HCT116 (cell line): ENCODE measurements at regions not wholly inside any gene's neighbourhood (a gene's known extent, or its start where the extent isn't known, plus 50 kb on each side); places are given as distances from the start of the nearest gene placed in this dataset.

ENCODE experiments used
- ATAC-seq: fragments of 200-7000 bp; cut with Tn5 transposase; 2 replicates; pipeline ENCODE4 v1.9.1; 2020; ENCODE audit warnings: mild to moderate bottlenecking, moderate library complexity
- BruUV-seq: library from RNA; stranded (reverse); fragments of 400-500 nt; replicated peaks from 2 replicates; lab custom pipeline; 2021; lab: Mats Ljungman, UMichigan
- CTCF ChIA-PET: fragments of 300-600 bp; sonication (Branson Sonifier 250); formaldehyde crosslinking; loops from one replicate; lab custom pipeline; 2021; ENCODE audit warnings: antibody characterized with exemption; lab: Charles Lee
- POLR2A ChIA-PET: fragments of 300-600, 350-600 bp; sonication (Branson Sonifier 250); formaldehyde crosslinking; loops from one replicate; lab custom pipeline; 2021; ENCODE audit warnings: antibody characterized with exemption; lab: Charles Lee
- RAD21 ChIA-PET, 2 experiments: fragments of 300-600 bp; sonication (Branson Sonifier 250); formaldehyde crosslinking; loops; one replicate each; lab custom pipeline; 2023; ENCODE audit warnings: low total read pairs in 2 of 2; ENCODE audit not compliant: uncharacterized antibody in 2 of 2, unreplicated experiment in 2 of 2, low non-redundant PET in 1 of 2; lab: Charles Lee
- DNase-seq: peaks from one replicate; pipeline ENCODE4 v3.0.0-alpha.2; 2010; ENCODE audit warnings: low read depth, low spot score
- H2AFZ ChIP-seq: fragments of 200-600 bp; shearing (Covaris generic), sonication (generic); 2 replicates; pipeline ENCODE4 v1.6.1; 2017; ENCODE audit warnings: low read depth, mixed run types, mixed read lengths, antibody characterized with exemption, low read length; ENCODE audit not compliant: poor library complexity, severe bottlenecking
- H3K27ac ChIP-seq: 2 replicates; pipeline ENCODE4 v1.5.1; 2012; ENCODE audit warnings: low read depth, low read length
- H3K27me3 ChIP-seq: fragments of 200-600 bp; sonication (generic); 2 replicates; pipeline ENCODE4 v1.6.1; 2016; ENCODE audit warnings: mixed run types, low read length, mixed read lengths; ENCODE audit not compliant: insufficient read depth
- H3K36me3 ChIP-seq, 2 experiments: fragments of 200-500 bp in 1 of 2; fragments of 200-600 bp in 1 of 2; sonication (Bioruptor generic) in 1 of 2; sonication (generic) in 1 of 2; 2 replicates each; pipeline versions ENCODE4 v1.5.1 to v1.6.1; 2014 to 2016; ENCODE audit warnings: low read length in 2 of 2, inconsistent platforms in 1 of 2, mixed read lengths in 1 of 2, mixed run types in 1 of 2; ENCODE audit not compliant: insufficient read depth in 2 of 2, control insufficient read depth in 1 of 2
- H3K4me1 ChIP-seq, 2 experiments: fragments of 200-600 bp in 1 of 2; sonication (generic) in 1 of 2; 2 replicates each; pipeline versions ENCODE4 v1.5.1 to v1.6.1; 2012 to 2017; ENCODE audit warnings: low read length in 2 of 2, inconsistent platforms in 1 of 2, mild to moderate bottlenecking in 1 of 2, mixed read lengths in 1 of 2, mixed run types in 1 of 2, moderate library complexity in 1 of 2; ENCODE audit not compliant: insufficient read depth in 2 of 2, control insufficient read depth in 1 of 2
- H3K4me2 ChIP-seq: fragments of 200-600 bp; sonication (generic); 2 replicates; pipeline ENCODE4 v1.6.1; 2017; ENCODE audit warnings: mixed run types, low read length, mixed read lengths
- H3K4me3 ChIP-seq, 2 experiments: fragments of 200-600 bp in 1 of 2; sonication (generic) in 1 of 2; replicated peaks in 1 of 2; 2 replicates each; pipeline ENCODE4 v1.5.1; 2011 to 2016; ENCODE audit warnings: low read length in 2 of 2, control low read depth in 1 of 2, low read depth in 1 of 2, mild to moderate bottlenecking in 1 of 2, mixed read lengths in 1 of 2, mixed run types in 1 of 2
- H3K79me2 ChIP-seq: fragments of 200-600 bp; sonication (generic); 2 replicates; pipeline ENCODE4 v1.6.1; 2017; ENCODE audit warnings: mild to moderate bottlenecking, mixed run types, low read length, moderate library complexity, mixed read lengths; ENCODE audit not compliant: insufficient read depth
- H3K9ac ChIP-seq: fragments of 200-600 bp; sonication (generic); 2 replicates; pipeline ENCODE4 v1.6.1; 2016; ENCODE audit warnings: low read length, mixed read lengths
- H3K9me2 ChIP-seq: fragments of 200-600 bp; sonication (generic), shearing (Covaris generic); 2 replicates; pipeline ENCODE4 v1.6.1; 2017; ENCODE audit warnings: mixed run types, mild to moderate bottlenecking, moderate library complexity; ENCODE audit not compliant: insufficient read depth
- H3K9me3 ChIP-seq, 2 experiments: fragments of 200-500 bp in 1 of 2; fragments of 200-600 bp in 1 of 2; sonication (Bioruptor generic) in 1 of 2; sonication (generic) in 1 of 2; 2 replicates each; pipeline ENCODE4 v1.6.1; 2014 to 2017; ENCODE audit warnings: low read length in 2 of 2, mixed read lengths in 2 of 2, inconsistent platforms in 1 of 2, low read depth in 1 of 2, mild to moderate bottlenecking in 1 of 2, mixed run types in 1 of 2, moderate library complexity in 1 of 2; ENCODE audit not compliant: control insufficient read depth in 1 of 2, insufficient read depth in 1 of 2
- H4K20me1 ChIP-seq: fragments of 200-600 bp; sonication (generic), shearing (Covaris generic); 2 replicates; pipeline ENCODE4 v1.6.1; 2017; ENCODE audit warnings: mixed run types, mild to moderate bottlenecking, moderate library complexity; ENCODE audit not compliant: insufficient read depth
- ATF3 ChIP-seq: IDR thresholded peaks from 2 replicates; pipeline ENCODE4 v1.6.1; 2012
- CBX3 ChIP-seq: IDR thresholded peaks from 2 replicates; pipeline ENCODE4 v1.6.1; 2012; ENCODE audit warnings: low read depth
- CTCF ChIP-seq, 3 experiments: fragments of 200-600 bp in 1 of 3; sonication (generic) in 1 of 3; IDR thresholded peaks in 2 of 3; conservative IDR thresholded peaks in 1 of 3; 2 replicates each; pipeline ENCODE4 v1.5.1; 2012 to 2017; ENCODE audit warnings: low read depth in 2 of 3, low read length in 2 of 3, antibody characterized with exemption in 1 of 3, borderline replicate concordance in 1 of 3, control low read depth in 1 of 3, mild to moderate bottlenecking in 1 of 3, mixed read lengths in 1 of 3, mixed run types in 1 of 3, moderate library complexity in 1 of 3; ENCODE audit not compliant: insufficient read depth in 1 of 3
- EGR1 ChIP-seq: IDR thresholded peaks from 2 replicates; pipeline ENCODE4 v1.6.1; 2012; ENCODE audit warnings: low read depth
- ELF1 ChIP-seq: IDR thresholded peaks from 2 replicates; pipeline ENCODE4 v1.6.1; 2012; ENCODE audit warnings: low read depth, borderline replicate concordance
- EZH2 ChIP-seq: fragments of 200-600 bp; sonication (generic); IDR thresholded peaks from 2 replicates; pipeline ENCODE4 v1.6.1; 2017; ENCODE audit warnings: antibody characterized with exemption, mixed run types
- FOSL1 ChIP-seq: IDR thresholded peaks from 2 replicates; pipeline ENCODE4 v1.6.1; 2012; ENCODE audit warnings: low read depth
- JUND ChIP-seq: IDR thresholded peaks from 2 replicates; pipeline ENCODE4 v1.6.1; 2012
- POLR2A ChIP-seq: IDR thresholded peaks from 2 replicates; pipeline ENCODE4 v1.7.0; 2011; ENCODE audit warnings: borderline replicate concordance; ENCODE audit not compliant: insufficient read depth, insufficient read length; ENCODE audit errors: extremely low read depth
- POLR2AphosphoS5 ChIP-seq: IDR thresholded peaks from 2 replicates; pipeline ENCODE4 v1.6.1; 2011; ENCODE audit warnings: mild to moderate bottlenecking, low read depth, low read length, moderate library complexity
- RAD21 ChIP-seq: IDR thresholded peaks from 2 replicates; pipeline ENCODE4 v1.6.1; 2012; ENCODE audit warnings: low read depth, mild to moderate bottlenecking
- REST ChIP-seq: IDR thresholded peaks from 2 replicates; pipeline ENCODE4 v1.6.1; 2012; ENCODE audit warnings: low read depth
- SP1 ChIP-seq: IDR thresholded peaks from 2 replicates; pipeline ENCODE4 v1.6.1; 2012; ENCODE audit warnings: low read depth
- SRF ChIP-seq: IDR thresholded peaks from 2 replicates; pipeline ENCODE4 v1.6.1; 2012; ENCODE audit warnings: low read depth
- TCF7L2 ChIP-seq: IDR thresholded peaks from 2 replicates; pipeline ENCODE4 v1.7.0; 2011; ENCODE audit warnings: borderline replicate concordance, inconsistent platforms; ENCODE audit not compliant: insufficient read depth, insufficient read length; ENCODE audit errors: extremely low read depth
- YY1 ChIP-seq: IDR thresholded peaks from 2 replicates; pipeline ENCODE4 v1.6.1; 2011; ENCODE audit warnings: low read length, low read depth, moderate library complexity, mild to moderate bottlenecking; ENCODE audit not compliant: insufficient replicate concordance; ENCODE audit errors: extremely low read depth
- ZBTB33 ChIP-seq: IDR thresholded peaks from 2 replicates; pipeline ENCODE4 v1.6.1; 2011; ENCODE audit warnings: mild to moderate bottlenecking, low read length, moderate library complexity; ENCODE audit not compliant: insufficient replicate concordance; ENCODE audit errors: extremely low read depth
- ZNF274 ChIP-seq: fragments of 200-500 bp; sonication (Bioruptor generic); IDR thresholded peaks from 2 replicates; pipeline ENCODE4 v1.6.1; 2014; ENCODE audit warnings: mild to moderate bottlenecking, low read depth, low read length, inconsistent platforms
- intact Hi-C: fragments of 100-400 bp; cut with micrococcal nuclease; formaldehyde crosslinking; loops from 2 replicates; pipeline ENCODE4 v1.10.0; 2022
- TF ChIP-seq, protein P1 (sequence below): IDR thresholded peaks from 2 replicates; pipeline ENCODE4 v1.6.1; 2012

GRCh38 chr12:84174115-84174514, 738.5 kb downstream of the SLC6A15 start:
- CTCF ChIA-PET, result no interaction called here

More at GRCh38 chr12:84174115-84174514, 738.5 kb downstream of the SLC6A15 start:
- BruUV-seq, result no TSS peak
- H3K4me1 ChIP-seq, result no peaks in the 10 kb centered on the region
- TF ChIP-seq POLR2A (no peak), RAD21 (no peak), ZBTB33 (no peak), SP1 (no peak), TCF7L2 (no peak), ELF1 (no peak), EGR1 (no peak), POLR2AphosphoS5 (no peak), YY1 (no peak), CBX3 (no peak), JUND (no peak), REST (no peak), CTCF (IDR thresholded peaks at IDR 0.05 in 2 of 3, conservative IDR thresholded peaks at IDR 0.05 in 1 of 3; ENCODE audit: borderline replicate concordance in 1 of 3, insufficient read depth in 1 of 3, low read depth in 2 of 3, low read length in 2 of 3) (no peak), ZNF274 (no peak), EZH2 (no peak), FOSL1 (no peak), ATF3 (no peak), SRF (no peak)
- TF ChIP-seq, protein P1, sequence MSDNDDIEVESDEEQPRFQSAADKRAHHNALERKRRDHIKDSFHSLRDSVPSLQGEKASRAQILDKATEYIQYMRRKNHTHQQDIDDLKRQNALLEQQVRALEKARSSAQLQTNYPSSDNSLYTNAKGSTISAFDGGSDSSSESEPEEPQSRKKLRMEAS, result no peak
- H2AFZ ChIP-seq, result no peak overlapping the region
- no peaks in the 10 kb centered on the region for H3K36me3 ChIP-seq
- H4K20me1 ChIP-seq, result no peaks in the 10 kb centered on the region
- H3K79me2 ChIP-seq, result no peaks in the 10 kb centered on the region
- ATAC-seq (no peak), DNase-seq (no peak)
- no peak overlapping the region for H3K9ac ChIP-seq
- intact Hi-C loops, result no loop called here
- H3K4me2 ChIP-seq, result no peak overlapping the region
- RAD21 ChIA-PET, result no interaction called here
- H3K9me2 ChIP-seq, result no peaks in the 10 kb centered on the region
- POLR2A ChIA-PET, result no interaction called here
- no peak overlapping the region for H3K4me3 ChIP-seq
- H3K9me3 ChIP-seq, result no peaks in the 10 kb centered on the region
- no peaks in the 10 kb centered on the region for H3K27me3 ChIP-seq
- H3K27ac ChIP-seq, result no peak overlapping the region
